ENCODE measurements at regions not wholly inside any gene's neighbourhood (a gene's known extent, or its start where the extent isn't known, plus 50 kb on each side); places are given as distances from the start of the nearest gene placed in this dataset.

DNA sequence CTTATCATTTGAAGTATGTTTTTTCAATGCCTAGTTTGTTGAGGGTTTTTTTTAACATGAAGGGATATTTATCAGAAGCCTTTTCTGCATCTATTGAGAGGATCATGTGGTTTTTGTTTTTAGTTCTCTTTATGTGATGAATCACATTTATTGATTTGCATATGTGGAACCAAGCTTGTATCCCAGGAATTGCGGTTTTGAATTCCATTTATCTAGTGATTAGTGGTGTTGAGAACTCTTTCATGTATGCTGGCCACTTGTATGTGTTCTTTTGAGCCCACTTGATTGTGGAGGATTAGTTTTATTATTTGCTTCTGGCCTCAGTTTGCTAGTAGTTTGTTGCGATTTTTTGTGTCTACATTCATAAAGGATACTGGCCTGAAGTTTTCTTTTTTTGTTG is 85.0 kb upstream of the CNKSR2 start:
- DNase-seq (ENCODE audit: insufficient read length, low spot score) (no peak), FAIRE-seq (no peak)
- TF ChIP-seq SPI1 (IDR thresholded peaks at IDR 0.05; ENCODE audit: low read depth, low read length) (no peak), POLR2A (IDR thresholded peaks at IDR 0.05; ENCODE audit: low read depth, low read length) (no peak), TAF1 (IDR thresholded peaks at IDR 0.05; ENCODE audit: low read depth, low read length) (no peak), POLR2AphosphoS5 (IDR thresholded peaks at IDR 0.05; ENCODE audit: low read depth, low read length) (no peak)

DNA sequence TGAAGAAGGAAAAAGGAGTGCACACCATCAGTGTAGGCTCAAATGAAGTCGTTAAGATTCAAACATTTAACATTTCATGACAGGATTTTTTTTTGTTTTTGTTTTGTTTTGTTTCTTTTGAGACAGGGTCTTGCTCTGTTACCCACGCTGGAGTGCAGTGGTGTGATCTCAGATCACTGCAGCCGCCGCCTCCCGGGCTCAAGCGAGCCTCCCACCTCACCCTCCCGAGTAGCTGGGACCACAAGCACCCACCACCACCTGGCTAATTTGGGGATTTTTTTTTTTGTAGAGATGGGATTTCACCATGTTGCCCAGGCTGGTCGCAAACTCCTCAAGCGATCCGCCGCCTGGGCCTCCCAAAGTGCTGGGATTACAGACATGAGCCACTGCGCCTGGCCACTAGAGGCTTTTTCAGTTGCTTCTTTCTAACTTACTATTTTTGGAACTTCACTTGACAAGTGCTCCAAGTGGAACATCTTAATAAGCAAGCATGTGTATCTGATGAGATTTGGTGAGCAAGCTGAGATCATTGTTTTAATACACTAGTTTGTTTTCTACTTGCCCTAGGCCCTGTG is 78.9 kb upstream of the CNKSR2 start:
- DNase-seq (ENCODE audit: insufficient read length, low spot score) = no peak
- TF ChIP-seq POLR2AphosphoS5 (IDR thresholded peaks at IDR 0.05; ENCODE audit: low read depth, low read length) (no peak), TAF1 (IDR thresholded peaks at IDR 0.05; ENCODE audit: low read depth, low read length) (no peak), POU2F2 (IDR thresholded peaks at IDR 0.05; ENCODE audit: low read depth, low read length) (no peak), POLR2A (IDR thresholded peaks at IDR 0.05; ENCODE audit: low read depth, low read length) (no peak), SPI1 (IDR thresholded peaks at IDR 0.05; ENCODE audit: low read depth, low read length) (no peak), PAX5 (IDR thresholded peaks at IDR 0.05; ENCODE audit: insufficient read depth, low read length, severe bottlenecking) (no peak)
- no peak for FAIRE-seq

DNA sequence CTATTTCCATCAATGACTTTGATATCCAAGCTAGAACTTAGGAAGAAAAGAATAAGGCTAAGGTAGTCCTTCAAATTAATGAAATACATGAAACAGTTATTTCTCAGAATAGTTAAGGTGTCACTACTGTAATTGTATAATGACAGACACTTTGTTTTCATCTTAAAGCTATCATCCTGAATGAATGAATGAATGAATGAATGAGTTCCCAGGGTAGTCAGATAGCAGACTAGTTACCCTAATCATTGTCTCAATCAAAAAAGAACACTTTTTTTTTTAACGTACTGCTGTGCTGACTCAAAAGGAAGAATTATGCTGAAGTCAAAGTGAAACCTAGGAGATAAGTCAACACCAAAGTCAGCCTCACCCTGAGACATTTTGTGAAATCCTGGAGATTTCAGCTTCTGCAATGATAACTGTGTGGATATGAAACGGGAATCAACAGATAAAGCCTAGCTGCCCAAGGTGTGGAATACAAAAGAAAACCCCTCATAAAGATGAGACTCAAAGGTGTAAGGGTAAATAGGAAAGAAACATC is 68.3 kb upstream of the CNKSR2 start:
- DNase-seq (ENCODE audit: insufficient read length, low spot score) = no peak
- TF ChIP-seq SPI1 (IDR thresholded peaks at IDR 0.05; ENCODE audit: low read depth, low read length) = no peak
- no peak for TF ChIP-seq POU2F2 (IDR thresholded peaks at IDR 0.05; ENCODE audit: low read depth, low read length)
- TF ChIP-seq POLR2A (IDR thresholded peaks at IDR 0.05; ENCODE audit: low read depth, low read length) = no peak
- TF ChIP-seq POLR2AphosphoS5 (IDR thresholded peaks at IDR 0.05; ENCODE audit: low read depth, low read length) = no peak
- no peak for TF ChIP-seq PAX5 (IDR thresholded peaks at IDR 0.05; ENCODE audit: insufficient read depth, low read length, severe bottlenecking)
- TF ChIP-seq TAF1 (IDR thresholded peaks at IDR 0.05; ENCODE audit: low read depth, low read length) = no peak
- no peak for FAIRE-seq

DNA sequence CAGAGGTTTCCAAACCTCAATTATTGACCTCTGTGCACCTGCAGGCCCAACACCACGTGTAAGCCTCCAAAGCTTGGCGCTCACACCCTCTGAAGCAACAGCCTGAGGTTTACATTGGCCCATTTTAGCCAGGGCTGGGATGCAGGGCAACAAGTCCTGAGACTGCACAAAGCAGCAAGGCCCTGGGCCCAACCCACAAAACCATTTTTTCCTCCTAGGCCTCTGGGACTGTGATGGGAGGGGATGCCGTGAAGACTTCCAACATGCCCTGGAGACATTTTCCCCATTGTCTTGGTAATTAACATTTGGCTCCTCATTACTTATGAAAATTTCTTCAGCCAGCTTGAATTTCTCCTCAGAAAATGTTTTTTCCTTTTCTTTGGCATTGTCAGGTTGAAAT is 54.9 kb upstream of the CNKSR2 start:
- DNase-seq (ENCODE audit: insufficient read length, low spot score) = no peak
- FAIRE-seq = no peak
- TF ChIP-seq SPI1 (IDR thresholded peaks at IDR 0.05; ENCODE audit: low read depth, low read length) (no peak), POU2F2 (IDR thresholded peaks at IDR 0.05; ENCODE audit: low read depth, low read length) (no peak), PAX5 (IDR thresholded peaks at IDR 0.05; ENCODE audit: insufficient read depth, low read length, severe bottlenecking) (no peak), POLR2AphosphoS5 (IDR thresholded peaks at IDR 0.05; ENCODE audit: low read depth, low read length) (no peak), TAF1 (IDR thresholded peaks at IDR 0.05; ENCODE audit: low read depth, low read length) (no peak), POLR2A (IDR thresholded peaks at IDR 0.05; ENCODE audit: low read depth, low read length) (no peak)

Data from GM12891 (cell line).